ENCODE measurements at regions not wholly inside any gene's neighbourhood (a gene's known extent, or its start where the extent isn't known, plus 50 kb on each side); places are given as distances from the start of the nearest gene placed in this dataset.

GRCh38 chr1:55825461-55825860 is 610.3 kb upstream of the USP24 start:
- no peak overlapping the region for H3K27ac ChIP-seq (ENCODE audit: low read depth in 1 of 2, low read length in 1 of 2)
- H3K9me3 ChIP-seq (ENCODE audit: control insufficient read depth in 4 of 4, insufficient read depth in 3 of 4, low read length in 3 of 4) = no peaks in the 10 kb centered on the region
- TF ChIP-seq CTCF (IDR thresholded peaks at IDR 0.05; ENCODE audit: control extremely low read depth, extremely low read depth) = no peak
- H3K27me3 ChIP-seq (ENCODE audit: control insufficient read depth in 3 of 3, insufficient read depth in 3 of 3, low read length in 2 of 3) = no peaks in the 10 kb centered on the region
- DNase-seq (peak in 1 of 3 donors; percentile 29), ATAC-seq (ENCODE audit: insufficient read depth, low FRiP score) (no peak)
- no peak overlapping the region for H3K4me3 ChIP-seq
- peaks cover 0 to 41% (median 4%) of the 10 kb centered on the region in 5 donors for H3K4me1 ChIP-seq (ENCODE audit: control insufficient read depth in 5 of 5, insufficient read depth in 5 of 5, low read length in 5 of 5)
- no peaks in the 10 kb centered on the region for H3K36me3 ChIP-seq (ENCODE audit: control insufficient read depth in 4 of 4, insufficient read depth in 4 of 4, low read length in 4 of 4)
- no peak overlapping the region for H3K9ac ChIP-seq (ENCODE audit: insufficient read depth in 1 of 2, low read length in 2 of 2)
- WGBS, 2 donors = 73% methylated on average over 1 of the region's 1 CpG

GRCh38 chr1:55824251-55824640 is 609.1 kb upstream of the USP24 start:
- ATAC-seq (ENCODE audit: insufficient read depth, low FRiP score) = no peak
- Histone ChIP-seq H3K36me3 (ENCODE audit: control insufficient read depth in 4 of 4, insufficient read depth in 4 of 4, low read length in 4 of 4) (no peaks in the 10 kb centered on the region), H3K27ac (ENCODE audit: low read depth in 1 of 2, low read length in 1 of 2) (no peak overlapping the region), H3K4me3 (no peak overlapping the region), H3K9ac (ENCODE audit: insufficient read depth in 1 of 2, low read length in 2 of 2) (no peak overlapping the region), H3K4me1 (ENCODE audit: control insufficient read depth in 5 of 5, insufficient read depth in 5 of 5, low read length in 5 of 5) (peaks cover 0 to 42% (median 4%) of the 10 kb centered on the region in 5 donors), H3K9me3 (ENCODE audit: control insufficient read depth in 4 of 4, insufficient read depth in 3 of 4, low read length in 3 of 4) (no peaks in the 10 kb centered on the region), H3K27me3 (ENCODE audit: control insufficient read depth in 3 of 3, insufficient read depth in 3 of 3, low read length in 2 of 3) (no peaks in the 10 kb centered on the region)
- DNase-seq = peak; percentile 27 to 92 (median 86)
- TF ChIP-seq CTCF (IDR thresholded peaks at IDR 0.05; ENCODE audit: control extremely low read depth, extremely low read depth) = no peak

- WGBS, 2 donors = 73 to 89% methylated on average over 6 of the region's 6 CpGs
- H3K27ac ChIP-seq (ENCODE audit: low read depth in 1 of 2, low read length in 1 of 2) = no peak overlapping the region
- no peaks in the 10 kb centered on the region for H3K9me3 ChIP-seq (ENCODE audit: control insufficient read depth in 4 of 4, insufficient read depth in 3 of 4, low read length in 3 of 4)
- H3K27me3 ChIP-seq (ENCODE audit: control insufficient read depth in 3 of 3, insufficient read depth in 3 of 3, low read length in 2 of 3) = no peaks in the 10 kb centered on the region
- H3K36me3 ChIP-seq (ENCODE audit: control insufficient read depth in 4 of 4, insufficient read depth in 4 of 4, low read length in 4 of 4) = no peaks in the 10 kb centered on the region
- H3K4me1 ChIP-seq (ENCODE audit: control insufficient read depth in 5 of 5, insufficient read depth in 5 of 5, low read length in 5 of 5) = peaks cover 0 to 46% (median 4%) of the 10 kb centered on the region in 5 donors
- no peak for ATAC-seq (ENCODE audit: insufficient read depth, low FRiP score)
- no peak overlapping the region for H3K4me3 ChIP-seq
- peak in 1 of 3 donors; percentile 23 for DNase-seq
- no peak overlapping the region for H3K9ac ChIP-seq (ENCODE audit: insufficient read depth in 1 of 2, low read length in 2 of 2)
- no peak for TF ChIP-seq CTCF (IDR thresholded peaks at IDR 0.05; ENCODE audit: control extremely low read depth, extremely low read depth)
Observed at GRCh38 chr1:55823541-55824250, 608.5 kb upstream of the USP24 start.

GRCh38 chr1:55822891-55823290 is 607.7 kb upstream of the USP24 start:
- DNase-seq (no peak), ATAC-seq (ENCODE audit: insufficient read depth, low FRiP score) (no peak)
- Histone ChIP-seq H3K27me3 (ENCODE audit: control insufficient read depth in 3 of 3, insufficient read depth in 3 of 3, low read length in 2 of 3) (no peaks in the 10 kb centered on the region), H3K36me3 (ENCODE audit: control insufficient read depth in 4 of 4, insufficient read depth in 4 of 4, low read length in 4 of 4) (no peaks in the 10 kb centered on the region), H3K27ac (ENCODE audit: low read depth in 1 of 2, low read length in 1 of 2) (no peak overlapping the region), H3K4me1 (ENCODE audit: control insufficient read depth in 5 of 5, insufficient read depth in 5 of 5, low read length in 5 of 5) (peaks cover 0 to 47% (median 1%) of the 10 kb centered on the region in 5 donors), H3K9me3 (ENCODE audit: control insufficient read depth in 4 of 4, insufficient read depth in 3 of 4, low read length in 3 of 4) (no peaks in the 10 kb centered on the region), H3K4me3 (no peak overlapping the region), H3K9ac (ENCODE audit: insufficient read depth in 1 of 2, low read length in 2 of 2) (no peak overlapping the region)
- WGBS, 2 donors = 86 to 88% methylated on average over 2 of the region's 2 CpGs
- TF ChIP-seq CTCF (IDR thresholded peaks at IDR 0.05; ENCODE audit: control extremely low read depth, extremely low read depth) = no peak
